ENCODE measurements at regions not wholly inside any gene's neighbourhood (a gene's known extent, or its start where the extent isn't known, plus 50 kb on each side); places are given as distances from the start of the nearest gene placed in this dataset.
"Not testable (repeated sequence)": the region's sequence is repeated elsewhere in the genome, so short reads cannot be mapped to it uniquely, and the experiment has no call there.

GRCh38 chr4:164540987-164541386 lies 212.9 kb upstream of the SMIM31 start:
- Mint-ChIP-seq H3K27me3 (peaks cover 1% of the 10 kb centered on the region), H3K9me3 (peaks cover 6% of the 10 kb centered on the region), H3K36me3 (no peaks in the 10 kb centered on the region), H3K4me1 (no peaks in the 10 kb centered on the region), H3K27ac (no peak overlapping the region), H3K4me3 (no peak overlapping the region)

- Mint-ChIP-seq H3K4me3 (no peak overlapping the region), H3K36me3 (no peaks in the 10 kb centered on the region)
These were observed 211.5 kb upstream of the SMIM31 start for GRCh38 chr4:164542431-164542830.

GRCh38 chr4:164550989-164551712 lies 202.8 kb upstream of the SMIM31 start:
- H3K4me3 Mint-ChIP-seq: no peak overlapping the region
- H3K9me3 Mint-ChIP-seq: no peaks in the 10 kb centered on the region
- H3K4me1 Mint-ChIP-seq: no peaks in the 10 kb centered on the region
- H3K36me3 Mint-ChIP-seq: no peaks in the 10 kb centered on the region
- no peak overlapping the region for H3K27ac Mint-ChIP-seq
- no peaks in the 10 kb centered on the region for H3K27me3 Mint-ChIP-seq

More at GRCh38 chr4:164542431-164542830, 211.5 kb upstream of the SMIM31 start:
- H3K4me1 Mint-ChIP-seq: no peaks in the 10 kb centered on the region
- peaks cover 6% of the 10 kb centered on the region for H3K9me3 Mint-ChIP-seq
- H3K27me3 Mint-ChIP-seq: peaks cover 1% of the 10 kb centered on the region
- no peak overlapping the region for H3K27ac Mint-ChIP-seq

- Mint-ChIP-seq H3K4me1 (no peaks in the 10 kb centered on the region), H3K4me3 (no peak overlapping the region), H3K27ac (no peak overlapping the region), H3K27me3 (no peaks in the 10 kb centered on the region), H3K36me3 (no peaks in the 10 kb centered on the region), H3K9me3 (no peaks in the 10 kb centered on the region)
These were observed 202.3 kb upstream of the SMIM31 start for GRCh38 chr4:164551713-164552040.

- no peak overlapping the region for H3K4me3 Mint-ChIP-seq
- no peaks in the 10 kb centered on the region for H3K36me3 Mint-ChIP-seq
- H3K4me1 Mint-ChIP-seq: no peaks in the 10 kb centered on the region
- no peak overlapping the region for H3K27ac Mint-ChIP-seq
- no peaks in the 10 kb centered on the region for H3K27me3 Mint-ChIP-seq
- H3K9me3 Mint-ChIP-seq: peaks cover 10% of the 10 kb centered on the region
These were observed 182.1 kb upstream of the SMIM31 start for GRCh38 chr4:164571593-164572390.

- Mint-ChIP-seq H3K36me3 (no peaks in the 10 kb centered on the region), H3K4me1 (no peaks in the 10 kb centered on the region), H3K4me3 (no peak overlapping the region), H3K27me3 (no peaks in the 10 kb centered on the region), H3K9me3 (peaks cover 14% of the 10 kb centered on the region), H3K27ac (no peak overlapping the region)
These were observed 181.1 kb upstream of the SMIM31 start for GRCh38 chr4:164572877-164573279.

GRCh38 chr4:164575861-164576260 lies 178.1 kb upstream of the SMIM31 start:
- no peaks in the 10 kb centered on the region for H3K4me1 Mint-ChIP-seq
- no peak overlapping the region for H3K27ac Mint-ChIP-seq
- peaks cover 14% of the 10 kb centered on the region for H3K9me3 Mint-ChIP-seq
- no peak overlapping the region for H3K4me3 Mint-ChIP-seq
- no peaks in the 10 kb centered on the region for H3K36me3 Mint-ChIP-seq
- no peaks in the 10 kb centered on the region for H3K27me3 Mint-ChIP-seq

GRCh38 chr4:164579270-164579942 lies 174.5 kb upstream of the SMIM31 start:
- Mint-ChIP-seq H3K36me3 (no peaks in the 10 kb centered on the region), H3K27me3 (no peaks in the 10 kb centered on the region), H3K4me3 (no peak overlapping the region), H3K4me1 (no peaks in the 10 kb centered on the region), H3K27ac (no peak overlapping the region), H3K9me3 (peaks cover 7% of the 10 kb centered on the region)

- Mint-ChIP-seq H3K27ac (no peak overlapping the region), H3K4me1 (no peaks in the 10 kb centered on the region), H3K4me3 (no peak overlapping the region), H3K27me3 (peaks cover 2% of the 10 kb centered on the region), H3K9me3 (no peaks in the 10 kb centered on the region), H3K36me3 (no peaks in the 10 kb centered on the region)
These were observed 162.3 kb upstream of the SMIM31 start for GRCh38 chr4:164591666-164592065.

GRCh38 chr4:164595751-164596150 lies 158.2 kb upstream of the SMIM31 start:
- peaks cover 8% of the 10 kb centered on the region for H3K9me3 Mint-ChIP-seq
- H3K4me1 Mint-ChIP-seq: no peaks in the 10 kb centered on the region
- H3K27ac Mint-ChIP-seq: no peak overlapping the region
- H3K4me3 Mint-ChIP-seq: no peak overlapping the region
- H3K36me3 Mint-ChIP-seq: no peaks in the 10 kb centered on the region
- H3K27me3 Mint-ChIP-seq: peaks cover 2% of the 10 kb centered on the region

- no peak overlapping the region for H3K27ac Mint-ChIP-seq
- peaks cover 2% of the 10 kb centered on the region for H3K27me3 Mint-ChIP-seq
- no peak overlapping the region for H3K4me3 Mint-ChIP-seq
- H3K4me1 Mint-ChIP-seq: no peaks in the 10 kb centered on the region
- H3K36me3 Mint-ChIP-seq: no peaks in the 10 kb centered on the region
- H3K9me3 Mint-ChIP-seq: peaks cover 14% of the 10 kb centered on the region
These were observed 157.5 kb upstream of the SMIM31 start for GRCh38 chr4:164596318-164596878.

- H3K9me3 Mint-ChIP-seq: peaks cover 14% of the 10 kb centered on the region
- H3K4me3 Mint-ChIP-seq: no peak overlapping the region
- H3K36me3 Mint-ChIP-seq: no peaks in the 10 kb centered on the region
- no peak overlapping the region for H3K27ac Mint-ChIP-seq
- H3K4me1 Mint-ChIP-seq: no peaks in the 10 kb centered on the region
- peaks cover 2% of the 10 kb centered on the region for H3K27me3 Mint-ChIP-seq
These were observed 157.0 kb upstream of the SMIM31 start for GRCh38 chr4:164596927-164597326.

- Mint-ChIP-seq H3K4me1 (no peaks in the 10 kb centered on the region), H3K4me3 (no peak overlapping the region), H3K27me3 (no peaks in the 10 kb centered on the region), H3K9me3 (peaks cover 14% of the 10 kb centered on the region), H3K36me3 (no peaks in the 10 kb centered on the region), H3K27ac (no peak overlapping the region)
These were observed 152.3 kb upstream of the SMIM31 start for GRCh38 chr4:164601653-164602052.

- H3K9me3 Mint-ChIP-seq: peaks cover 15% of the 10 kb centered on the region
These were observed 148.1 kb upstream of the SMIM31 start for GRCh38 chr4:164605791-164606190.

GRCh38 chr4:164606478-164606877 lies 147.5 kb upstream of the SMIM31 start:
- no peak overlapping the region for H3K4me3 Mint-ChIP-seq
- no peak overlapping the region for H3K27ac Mint-ChIP-seq
- peaks cover 10% of the 10 kb centered on the region for H3K9me3 Mint-ChIP-seq
- H3K36me3 Mint-ChIP-seq: no peaks in the 10 kb centered on the region
- H3K4me1 Mint-ChIP-seq: no peaks in the 10 kb centered on the region
- peaks cover 1% of the 10 kb centered on the region for H3K27me3 Mint-ChIP-seq

More at GRCh38 chr4:164605791-164606190, 148.1 kb upstream of the SMIM31 start:
- not testable (repeated sequence) for H3K36me3 Mint-ChIP-seq, H3K27ac Mint-ChIP-seq, H3K4me1 Mint-ChIP-seq, H3K27me3 Mint-ChIP-seq, H3K4me3 Mint-ChIP-seq

- no peaks in the 10 kb centered on the region for H3K36me3 Mint-ChIP-seq
These were observed 140.7 kb upstream of the SMIM31 start for GRCh38 chr4:164613256-164613655.

More at GRCh38 chr4:164613256-164613655, 140.7 kb upstream of the SMIM31 start:
- Mint-ChIP-seq H3K4me1 (no peaks in the 10 kb centered on the region), H3K9me3 (peaks cover 6% of the 10 kb centered on the region), H3K4me3 (no peak overlapping the region), H3K27ac (no peak overlapping the region), H3K27me3 (no peaks in the 10 kb centered on the region)

All from activated naive CD4-positive, alpha-beta T cell treated with anti-CD3 and anti-CD28 coated beads, Interleukin-2, amount 50 U/mL, for 24 hours (primary cell).